SK-N-SH (cell line): ENCODE measurements at regions not wholly inside any gene's neighbourhood (a gene's known extent, or its start where the extent isn't known, plus 50 kb on each side); places are given as distances from the start of the nearest gene placed in this dataset.

Experiments
- CTCF ChIA-PET: fragments of 300-600, 350-600 bp; formaldehyde crosslinking; extraction: SDS; loops from one replicate; lab custom pipeline; 2021; lab: Yijun Ruan, JAX
- POLR2A ChIA-PET: fragments of 350-600 bp; sonication (Branson Sonifier 250); formaldehyde crosslinking; extraction: SDS; loops from one replicate; lab custom pipeline; 2020; ENCODE audit warnings: antibody characterized with exemption, inconsistent platforms; lab: Yijun Ruan, JAX
- DNase-seq: peaks from one replicate; pipeline ENCODE4 v3.0.0; 2012
- H2AFZ ChIP-seq: fragments of 200-600 bp; sonication (generic); 2 replicates; pipeline ENCODE4 v1.8.1; 2016; ENCODE audit warnings: antibody characterized with exemption, mild to moderate bottlenecking, low read depth
- H3F3A ChIP-seq: fragments of 200-600 bp; sonication (generic); replicated peaks from 2 replicates; pipeline ENCODE3; 2016; ENCODE audit warnings: antibody characterized with exemption, mild to moderate bottlenecking; ENCODE audit not compliant: insufficient read depth
- H3K27ac ChIP-seq, 2 experiments: fragments of 200-500 bp in 1 of 2; fragments of 200-600 bp in 1 of 2; sonication (Bioruptor generic) in 1 of 2; sonication (generic), shearing (Covaris generic) in 1 of 2; 2 replicates each; pipeline versions ENCODE4 v1.5.1 to v1.6.1; 2014 to 2016; ENCODE audit warnings: low read depth in 2 of 2, inconsistent platforms in 1 of 2, low read length in 1 of 2, mild to moderate bottlenecking in 1 of 2, mixed read lengths in 1 of 2
- H3K27me3 ChIP-seq: fragments of 200-600 bp; sonication (generic), shearing (Covaris generic); 2 replicates; pipeline ENCODE4 v1.6.1; 2016; ENCODE audit warnings: mixed run types; ENCODE audit not compliant: insufficient read depth
- H3K36me3 ChIP-seq, 2 experiments: fragments of 200-500 bp in 1 of 2; fragments of 200-600 bp in 1 of 2; sonication (Bioruptor generic) in 1 of 2; sonication (generic) in 1 of 2; replicated peaks in 1 of 2; 2 replicates each; pipeline versions ENCODE3 to v1.5.1; 2014 to 2016; ENCODE audit warnings: low read length in 1 of 2, mild to moderate bottlenecking in 1 of 2; ENCODE audit not compliant: insufficient read depth in 2 of 2, control insufficient read depth in 1 of 2
- H3K4me1 ChIP-seq, 2 experiments: fragments of 200-500 bp in 1 of 2; fragments of 200-600 bp in 1 of 2; sonication (Bioruptor generic) in 1 of 2; sonication (generic), shearing (Covaris generic) in 1 of 2; 2 replicates each; pipeline versions ENCODE4 v1.5.1 to v1.6.1; 2014 to 2016; ENCODE audit warnings: low read depth in 1 of 2, low read length in 1 of 2, mixed run types in 1 of 2; ENCODE audit not compliant: insufficient read depth in 2 of 2, control insufficient read depth in 1 of 2
- H3K4me2 ChIP-seq: fragments of 200-600 bp; sonication (generic), shearing (Covaris generic); 2 replicates; pipeline ENCODE4 v1.6.1; 2017; ENCODE audit warnings: mixed run types
- H3K4me3 ChIP-seq, 2 experiments: fragments of 200-500 bp in 1 of 2; fragments of 200-600 bp in 1 of 2; sonication (Bioruptor generic) in 1 of 2; sonication (generic), shearing (Covaris generic) in 1 of 2; 2 replicates each; pipeline versions ENCODE4 v1.5.1 to v1.8.1; 2014 to 2016; ENCODE audit warnings: low read depth in 2 of 2, inconsistent platforms in 1 of 2, low read length in 1 of 2, mild to moderate bottlenecking in 1 of 2, mixed read lengths in 1 of 2, moderate library complexity in 1 of 2
- H3K79me2 ChIP-seq: fragments of 200-600 bp; sonication (generic); 2 replicates; pipeline ENCODE4 v1.8.1; 2017; ENCODE audit warnings: mild to moderate bottlenecking; ENCODE audit not compliant: insufficient read depth
- H3K9ac ChIP-seq: fragments of 200-600 bp; sonication (generic); 2 replicates; pipeline ENCODE4 v1.6.1; 2017; ENCODE audit warnings: mixed run types
- H3K9me2 ChIP-seq: fragments of 200-600 bp; sonication (generic); 2 replicates; pipeline ENCODE4 v1.6.1; 2017; ENCODE audit warnings: mixed run types
- H3K9me3 ChIP-seq: fragments of 200-600 bp; sonication (generic); 2 replicates; pipeline ENCODE4 v1.6.1; 2017; ENCODE audit warnings: mixed run types, mild to moderate bottlenecking, moderate library complexity
- H4K20me1 ChIP-seq: fragments of 200-600 bp; sonication (generic); 2 replicates; pipeline ENCODE4 v1.6.1; 2017; ENCODE audit warnings: mild to moderate bottlenecking, mixed run types; ENCODE audit not compliant: insufficient read depth
- CHD2 ChIP-seq: fragments of 150-350 bp; IDR thresholded peaks from 2 replicates; pipeline ENCODE4 v1.6.1; 2018; ENCODE audit warnings: low read length; ENCODE audit not compliant: partially characterized antibody
- EZH2phosphoT487 ChIP-seq: fragments of 200-600 bp; sonication (generic); IDR thresholded peaks from 2 replicates; pipeline ENCODE4 v1.6.1; 2017; ENCODE audit warnings: low read depth, mixed run types, mild to moderate bottlenecking, antibody characterized with exemption, moderate library complexity, borderline replicate concordance
- FOXM1 ChIP-seq: IDR thresholded peaks from 2 replicates; pipeline ENCODE4 v1.4.0; 2012; ENCODE audit warnings: low read depth, mild to moderate bottlenecking
- GABPA ChIP-seq: IDR thresholded peaks from 2 replicates; pipeline ENCODE4 v1.4.0; 2012; ENCODE audit warnings: low read depth, mild to moderate bottlenecking
- GATA2 ChIP-seq: sonication (generic); formaldehyde crosslinking; IDR thresholded peaks from 2 replicates; pipeline ENCODE4 v1.5.0; 2020; ENCODE audit warnings: mild to moderate bottlenecking, missing genetic modification reagents
- IRF3 ChIP-seq: fragments of 150-350 bp; IDR thresholded peaks from 2 replicates; pipeline ENCODE4 v1.6.1; 2016; ENCODE audit warnings: mild to moderate bottlenecking, low read depth, low read length
- NFIC ChIP-seq: IDR thresholded peaks from 2 replicates; pipeline ENCODE4 v1.4.0; 2012; ENCODE audit warnings: borderline replicate concordance
- POLR2AphosphoS5 ChIP-seq: IDR thresholded peaks from 2 replicates; pipeline ENCODE4 v1.6.1; 2012; ENCODE audit warnings: low read depth, low read length
- RAD21 ChIP-seq: IDR thresholded peaks from 2 replicates; pipeline ENCODE4 v1.6.1; 2012; ENCODE audit warnings: mild to moderate bottlenecking, low read length
- RCOR1 ChIP-seq: fragments of 150-350 bp; IDR thresholded peaks from 2 replicates; pipeline ENCODE4 v1.6.1; 2017; ENCODE audit warnings: antibody characterized with exemption, low read length
- RFX5 ChIP-seq: IDR thresholded peaks from 2 replicates; pipeline ENCODE4 v1.6.1; 2012; ENCODE audit warnings: mild to moderate bottlenecking, improper control_type of control experiment, low read length
- SIN3A ChIP-seq: IDR thresholded peaks from 2 replicates; pipeline ENCODE4 v1.6.1; 2012; ENCODE audit warnings: low read depth, mild to moderate bottlenecking, low read length, moderate library complexity, borderline replicate concordance
- TAF1 ChIP-seq: IDR thresholded peaks from 2 replicates; pipeline ENCODE4 v1.6.1; 2012; ENCODE audit warnings: low read depth, mild to moderate bottlenecking, low read length, moderate library complexity, borderline replicate concordance
- TCF12 ChIP-seq: IDR thresholded peaks from 2 replicates; pipeline ENCODE4 v1.4.0; 2012
- TEAD4 ChIP-seq: IDR thresholded peaks from 2 replicates; pipeline ENCODE4 v1.4.0; 2012; ENCODE audit warnings: mild to moderate bottlenecking, borderline replicate concordance; ENCODE audit not compliant: insufficient read depth
- ZBTB33 ChIP-seq: IDR thresholded peaks from 2 replicates; pipeline ENCODE4 v1.4.0; 2012; ENCODE audit warnings: low read depth, borderline replicate concordance
- WGBS: methylation state at CpG from one replicate; pipeline ENCODE4 v1.1.6; 2017; ENCODE audit warnings: low lambda C conversion rate; 5-methylcytosine and 5-hydroxymethylcytosine counted together
- TF ChIP-seq, protein P1 (sequence below): IDR thresholded peaks from 2 replicates; pipeline ENCODE4; 2012
- TF ChIP-seq, protein P2 (sequence below): IDR thresholded peaks from 2 replicates; pipeline ENCODE4 v1.4.0; 2012; ENCODE audit warnings: low read depth, borderline replicate concordance

- no peak for TF ChIP-seq TCF12
Observed at GRCh38 chr18:22723221-22723620, 209.9 kb upstream of the RBBP8 start (continued).

DNA sequence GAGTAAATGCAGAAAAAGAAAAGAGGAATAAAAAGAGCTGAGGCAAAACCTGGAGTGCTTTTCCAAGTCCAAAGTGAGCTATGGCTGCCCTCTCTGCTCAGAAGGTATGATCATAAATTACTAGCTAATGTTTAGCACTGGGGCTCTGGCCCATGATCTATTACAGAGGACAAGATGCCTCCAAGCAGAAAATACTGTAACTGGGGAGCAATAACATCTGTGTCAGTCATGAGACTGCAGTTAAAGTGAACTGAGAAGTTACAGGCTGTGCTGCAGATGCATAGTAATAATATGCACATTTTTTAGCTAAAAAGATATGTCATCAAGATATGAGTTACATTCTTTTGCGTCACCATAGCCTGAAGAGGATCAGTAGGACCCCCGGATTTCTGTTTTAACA, 209.4 kb upstream of the RBBP8 start:
- no peaks in the 10 kb centered on the region for H4K20me1 ChIP-seq
- TF ChIP-seq FOXM1, result no peak
- TF ChIP-seq, protein P1, sequence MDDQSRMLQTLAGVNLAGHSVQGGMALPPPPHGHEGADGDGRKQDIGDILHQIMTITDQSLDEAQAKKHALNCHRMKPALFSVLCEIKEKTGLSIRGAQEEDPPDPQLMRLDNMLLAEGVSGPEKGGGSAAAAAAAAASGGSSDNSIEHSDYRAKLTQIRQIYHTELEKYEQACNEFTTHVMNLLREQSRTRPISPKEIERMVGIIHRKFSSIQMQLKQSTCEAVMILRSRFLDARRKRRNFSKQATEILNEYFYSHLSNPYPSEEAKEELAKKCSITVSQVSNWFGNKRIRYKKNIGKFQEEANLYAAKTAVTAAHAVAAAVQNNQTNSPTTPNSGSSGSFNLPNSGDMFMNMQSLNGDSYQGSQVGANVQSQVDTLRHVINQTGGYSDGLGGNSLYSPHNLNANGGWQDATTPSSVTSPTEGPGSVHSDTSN, result no peak
- no peak for TF ChIP-seq RFX5
- no peak for TF ChIP-seq POLR2AphosphoS5
- no peak for TF ChIP-seq IRF3
- TF ChIP-seq RAD21, result no peak
- TF ChIP-seq, protein P2, sequence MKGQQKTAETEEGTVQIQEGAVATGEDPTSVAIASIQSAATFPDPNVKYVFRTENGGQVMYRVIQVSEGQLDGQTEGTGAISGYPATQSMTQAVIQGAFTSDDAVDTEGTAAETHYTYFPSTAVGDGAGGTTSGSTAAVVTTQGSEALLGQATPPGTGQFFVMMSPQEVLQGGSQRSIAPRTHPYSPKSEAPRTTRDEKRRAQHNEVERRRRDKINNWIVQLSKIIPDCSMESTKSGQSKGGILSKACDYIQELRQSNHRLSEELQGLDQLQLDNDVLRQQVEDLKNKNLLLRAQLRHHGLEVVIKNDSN, result no peak
- TF ChIP-seq RCOR1, result no peak
- no peak for TF ChIP-seq EZH2phosphoT487
- TF ChIP-seq TEAD4, result no peak
- no peak for TF ChIP-seq SIN3A
- TF ChIP-seq CHD2, result no peak
- no peak for TF ChIP-seq ZBTB33
- TF ChIP-seq NFIC, result no peak
- TF ChIP-seq GABPA, result no peak
- no peak for TF ChIP-seq GATA2 (CRISPR knock-in tag)
- no peak for TF ChIP-seq TAF1
- H3F3A ChIP-seq, result no peaks in the 10 kb centered on the region
- no peak overlapping the region for H3K9ac ChIP-seq
- 11% methylated on average over 2 of the region's 2 CpGs for WGBS
- 0 out of 2 replicates have a peak, but pooled peaks cover 6% of the 10 kb centered on the region for H3K27me3 ChIP-seq
- no peak overlapping the region for H2AFZ ChIP-seq
- ChIA-PET CTCF (interaction anchor here (0.9 to 1.5 kb wide), 2 partner anchors 19 kb away, joined by 3 to 5 read pairs; no protein-coding TSS in a partner anchor), POLR2A (no interaction called here)
- no peak overlapping the region for H3K27ac ChIP-seq
- DNase-seq, result no peak
- no peaks in the 10 kb centered on the region for H3K79me2 ChIP-seq
- no peaks in the 10 kb centered on the region for H3K36me3 ChIP-seq
- no peaks in the 10 kb centered on the region for H3K9me3 ChIP-seq
- H3K9me2 ChIP-seq, result no peaks in the 10 kb centered on the region
- H3K4me1 ChIP-seq, result no peaks in the 10 kb centered on the region
- H3K4me3 ChIP-seq, result no peak overlapping the region
- no peak overlapping the region for H3K4me2 ChIP-seq
